ENCODE measurements at regions not wholly inside any gene's neighbourhood (a gene's known extent, or its start where the extent isn't known, plus 50 kb on each side); places are given as distances from the start of the nearest gene placed in this dataset.
A peak's percentile ranks its signal among the peaks of the same experiment; 100 is the strongest.

GRCh38 chrX:151796576-151796975 is 62.0 kb downstream of the CNGA2 start:
- Mint-ChIP-seq H3K4me3 (no peak overlapping the region), H3K9me3 (no peaks in the 10 kb centered on the region), H3K27ac (no peak overlapping the region), H3K27me3 (peaks cover 0 to 28% (median 8%) of the 10 kb centered on the region in 5 donors), H3K4me1 (no peaks in the 10 kb centered on the region), H3K36me3 (no peaks in the 10 kb centered on the region)
- DNase-seq (no peak), ATAC-seq (no peak)
- POLR2A ChIA-PET, result no interaction called here

DNA sequence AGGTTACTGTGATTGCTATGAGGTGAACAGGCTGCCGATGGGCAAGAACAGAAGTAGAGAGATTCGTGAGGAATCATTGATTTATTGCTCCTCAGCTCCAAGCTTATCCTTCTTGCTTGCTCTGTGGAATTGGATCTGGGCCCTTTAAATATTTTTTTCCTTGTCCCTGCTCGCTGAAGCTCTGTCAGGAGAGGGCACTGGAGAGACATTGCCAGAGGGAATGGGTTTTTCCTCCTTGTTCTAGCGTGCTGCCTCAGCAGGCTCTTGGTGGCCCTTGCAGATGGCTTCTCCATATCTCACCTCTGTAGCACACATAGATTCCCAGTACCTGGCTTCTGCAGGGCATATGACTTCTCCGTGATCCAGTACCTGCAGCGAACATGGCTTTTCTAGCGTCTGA is 67.4 kb downstream of the CNGA2 start:
- H3K27me3 Mint-ChIP-seq, result peaks cover 4 to 18% (median 8%) of the 10 kb centered on the region in 5 donors
- DNase-seq (no peak), ATAC-seq (no peak)
- no peak overlapping the region for H3K27ac Mint-ChIP-seq
- no peaks in the 10 kb centered on the region for H3K36me3 Mint-ChIP-seq
- POLR2A ChIA-PET, result interaction anchor here (0.5 kb wide), 1 partner anchor 669 kb away, joined by 3 read pairs; no protein-coding TSS in a partner anchor
- H3K4me3 Mint-ChIP-seq, result no peak overlapping the region
- H3K9me3 Mint-ChIP-seq, result peaks cover 0 to 2% (median 0%) of the 10 kb centered on the region in 9 donors
- H3K4me1 Mint-ChIP-seq, result no peaks in the 10 kb centered on the region

DNA sequence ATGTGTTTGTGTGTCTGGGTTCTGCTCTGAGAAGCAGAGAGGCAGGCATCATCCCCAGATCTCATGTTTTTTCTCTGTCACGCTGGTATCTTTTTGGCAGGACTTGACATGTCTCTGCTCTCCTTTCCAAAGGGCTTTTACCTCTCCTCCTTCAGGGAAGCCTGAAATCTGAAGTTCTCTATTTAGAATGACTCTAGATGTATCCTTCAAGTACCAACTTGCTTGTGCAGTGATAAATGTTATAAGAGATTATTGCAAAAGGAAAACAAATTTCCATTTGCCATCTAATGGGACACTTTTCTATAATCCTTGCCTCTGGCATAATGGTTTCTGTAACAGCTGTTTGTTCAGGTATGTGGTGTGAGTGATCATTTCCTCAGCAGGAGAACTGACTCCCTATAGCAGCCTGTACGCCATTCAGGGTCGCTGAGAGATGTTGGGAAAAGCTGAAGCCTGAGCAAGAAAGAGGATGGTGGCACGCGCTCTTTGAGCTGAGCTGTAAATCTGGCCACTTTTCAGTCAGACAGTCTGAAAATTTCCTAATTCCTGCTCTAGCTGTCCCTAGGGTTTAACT is 72.5 kb downstream of the CNGA2 start:
- Mint-ChIP-seq H3K36me3 (peaks cover 0 to 5% (median 0%) of the 10 kb centered on the region in 3 donors), H3K27me3 (peaks cover 0 to 8% (median 4%) of the 10 kb centered on the region in 5 donors), H3K9me3 (peaks cover 0 to 4% (median 0%) of the 10 kb centered on the region in 9 donors), H3K27ac (no peak overlapping the region), H3K4me1 (no peaks in the 10 kb centered on the region), H3K4me3 (no peak overlapping the region)
- POLR2A ChIA-PET, result no interaction called here
- no peak for DNase-seq
- ATAC-seq, result no peak

DNA sequence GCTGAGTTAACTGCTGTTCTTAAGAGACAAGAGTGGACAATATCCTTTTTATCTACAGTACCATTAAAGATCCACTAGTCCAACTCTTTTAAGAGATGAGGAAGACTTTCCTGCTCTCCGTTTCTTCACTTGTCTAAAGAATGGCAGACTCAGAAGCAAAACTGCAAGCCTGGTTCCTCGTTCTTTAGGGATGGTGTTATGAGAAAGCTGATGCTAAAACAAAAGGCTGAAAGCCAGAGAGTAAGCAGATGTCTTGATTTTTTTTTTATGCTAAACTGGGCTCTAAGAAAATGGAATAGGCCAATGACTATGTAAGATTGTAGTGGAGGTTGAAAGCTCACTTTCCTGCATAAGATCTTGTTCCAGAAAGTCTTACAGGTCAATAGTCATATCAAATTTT is 78.1 kb downstream of the CNGA2 start:
- H3K27ac Mint-ChIP-seq, result peak overlapping the region in 1 of 10 donors; percentile 44
- H3K27me3 Mint-ChIP-seq, result peaks cover 0 to 4% (median 0%) of the 10 kb centered on the region in 5 donors
- no peak overlapping the region for H3K4me3 Mint-ChIP-seq
- no peak for DNase-seq
- peaks cover 0 to 5% (median 0%) of the 10 kb centered on the region in 3 donors for H3K36me3 Mint-ChIP-seq
- H3K4me1 Mint-ChIP-seq, result no peaks in the 10 kb centered on the region
- POLR2A ChIA-PET, result no interaction called here
- H3K9me3 Mint-ChIP-seq, result peaks cover 0 to 4% (median 0%) of the 10 kb centered on the region in 9 donors
- no peak for ATAC-seq

DNA sequence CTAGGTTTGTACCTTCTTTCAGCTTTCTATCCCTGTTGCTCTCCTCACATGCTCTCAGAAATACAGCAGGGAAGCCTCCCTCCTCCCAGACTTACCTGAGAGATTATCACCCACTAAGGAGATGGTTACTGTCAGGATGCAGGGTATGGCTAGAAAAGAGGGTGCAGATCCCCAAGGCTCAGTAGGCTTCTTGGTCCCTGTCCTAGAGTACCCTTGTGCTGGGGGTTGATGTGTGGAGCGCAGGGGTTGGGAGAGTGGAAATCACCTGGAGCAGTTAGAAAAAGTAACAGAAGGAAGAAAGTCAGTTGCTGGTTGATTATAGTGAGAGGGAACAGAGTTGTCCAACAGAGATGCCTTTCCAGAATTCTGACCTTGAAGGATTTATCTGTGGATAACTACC is 80.2 kb downstream of the CNGA2 start:
- POLR2A ChIA-PET, result no interaction called here
- ATAC-seq, result no peak

GRCh38 chrX:151815398-151815797 is 80.9 kb downstream of the CNGA2 start:
- POLR2A ChIA-PET, result no interaction called here
- Mint-ChIP-seq H3K9me3 (peaks cover 0 to 3% (median 0%) of the 10 kb centered on the region in 9 donors), H3K36me3 (no peaks in the 10 kb centered on the region), H3K4me1 (no peaks in the 10 kb centered on the region), H3K27me3 (peaks cover 0 to 4% (median 0%) of the 10 kb centered on the region in 5 donors), H3K4me3 (no peak overlapping the region), H3K27ac (no peak overlapping the region)
- ATAC-seq (no peak), DNase-seq (no peak)

More for the DNA sequence above, 80.2 kb downstream of the CNGA2 start:
- Mint-ChIP-seq H3K36me3 (no peaks in the 10 kb centered on the region), H3K4me3 (no peak overlapping the region), H3K9me3 (peaks cover 0 to 3% (median 0%) of the 10 kb centered on the region in 9 donors), H3K27ac (no peak overlapping the region), H3K27me3 (peaks cover 0 to 4% (median 0%) of the 10 kb centered on the region in 5 donors), H3K4me1 (no peaks in the 10 kb centered on the region)
- DNase-seq, result no peak

- H3K27me3 Mint-ChIP-seq, result peaks cover 0 to 1% (median 0%) of the 10 kb centered on the region in 5 donors
- no peaks in the 10 kb centered on the region for H3K36me3 Mint-ChIP-seq
- H3K4me3 Mint-ChIP-seq, result no peak overlapping the region
- H3K27ac Mint-ChIP-seq, result no peak overlapping the region
- no peaks in the 10 kb centered on the region for H3K4me1 Mint-ChIP-seq
- DNase-seq (no peak), ATAC-seq (no peak)
- H3K9me3 Mint-ChIP-seq, result peaks cover 0 to 3% (median 0%) of the 10 kb centered on the region in 9 donors
- POLR2A ChIA-PET, result no interaction called here
These were observed 82.4 kb downstream of the CNGA2 start for GRCh38 chrX:151816934-151817333.

DNA sequence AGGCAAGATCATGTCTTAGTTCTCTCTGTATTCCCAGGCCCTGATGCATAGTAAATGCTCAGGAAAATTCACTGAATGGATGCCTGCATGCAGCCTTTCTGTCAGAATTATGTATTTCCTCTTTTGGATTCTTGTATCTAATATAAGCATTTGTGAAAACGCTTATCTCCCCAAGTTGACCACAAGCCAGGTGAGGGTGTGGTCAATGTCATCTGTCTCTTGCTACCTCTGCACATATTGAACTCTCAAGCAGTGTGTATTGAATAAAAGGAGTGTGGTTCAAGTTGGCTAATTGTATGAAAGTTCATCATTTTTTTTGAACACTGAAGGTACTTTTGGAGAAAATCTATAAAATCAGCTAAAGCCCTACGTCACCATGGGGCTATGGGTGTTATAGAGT is 84.3 kb downstream of the CNGA2 start:
- DNase-seq (no peak), ATAC-seq (no peak)
- no peak overlapping the region for H3K4me3 Mint-ChIP-seq
- no peaks in the 10 kb centered on the region for H3K27me3 Mint-ChIP-seq
- H3K27ac Mint-ChIP-seq, result no peak overlapping the region
- no peaks in the 10 kb centered on the region for H3K36me3 Mint-ChIP-seq
- POLR2A ChIA-PET, result no interaction called here
- H3K4me1 Mint-ChIP-seq, result no peaks in the 10 kb centered on the region
- H3K9me3 Mint-ChIP-seq, result no peaks in the 10 kb centered on the region

DNA sequence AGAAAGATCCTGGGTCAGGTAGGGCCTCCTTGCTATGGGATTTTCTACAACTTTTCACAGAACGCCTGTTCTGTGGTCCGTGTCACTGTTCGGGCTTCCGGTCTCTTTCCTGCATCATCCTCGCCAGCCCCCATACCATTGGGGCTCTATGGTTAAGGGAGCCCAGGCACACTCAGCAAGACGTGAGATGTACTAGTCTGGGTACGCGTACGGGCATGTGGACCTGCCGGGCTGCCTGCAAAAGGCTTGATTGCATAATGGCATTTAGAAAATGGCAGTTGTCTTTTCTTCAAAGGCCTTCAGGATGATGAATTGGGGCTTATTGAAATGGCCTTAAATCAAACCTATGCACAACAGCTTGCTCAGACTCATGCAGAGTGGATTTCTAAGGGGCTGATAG is 86.7 kb downstream of the CNGA2 start:
- Mint-ChIP-seq H3K27ac (no peak overlapping the region), H3K36me3 (no peaks in the 10 kb centered on the region), H3K4me1 (no peaks in the 10 kb centered on the region), H3K9me3 (no peaks in the 10 kb centered on the region), H3K4me3 (no peak overlapping the region), H3K27me3 (no peaks in the 10 kb centered on the region)
- POLR2A ChIA-PET, result no interaction called here
- DNase-seq (no peak), ATAC-seq (no peak)

GRCh38 chrX:151825007-151825406 is 87.7 kb upstream of the MAGEA4 start:
- Mint-ChIP-seq H3K27me3 (peaks cover 0 to 16% (median 3%) of the 10 kb centered on the region in 5 donors), H3K4me3 (no peak overlapping the region), H3K9me3 (peaks cover 0 to 4% (median 0%) of the 10 kb centered on the region in 9 donors), H3K4me1 (no peaks in the 10 kb centered on the region), H3K27ac (no peak overlapping the region), H3K36me3 (no peaks in the 10 kb centered on the region)
- DNase-seq, result no peak
- no peak for ATAC-seq
- POLR2A ChIA-PET, result no interaction called here

GRCh38 chrX:151825925-151826485 is 86.7 kb upstream of the MAGEA4 start:
- POLR2A ChIA-PET, result no interaction called here
- no peak overlapping the region for H3K4me3 Mint-ChIP-seq
- H3K36me3 Mint-ChIP-seq, result no peaks in the 10 kb centered on the region
- H3K27me3 Mint-ChIP-seq, result peaks cover 0 to 16% (median 3%) of the 10 kb centered on the region in 5 donors
- ATAC-seq, result no peak
- H3K4me1 Mint-ChIP-seq, result no peaks in the 10 kb centered on the region
- no peak overlapping the region for H3K27ac Mint-ChIP-seq
- no peak for DNase-seq
- peaks cover 0 to 4% (median 0%) of the 10 kb centered on the region in 9 donors for H3K9me3 Mint-ChIP-seq

- POLR2A ChIA-PET, result no interaction called here
- H3K4me3 Mint-ChIP-seq, result no peak overlapping the region
These were observed 84.1 kb upstream of the MAGEA4 start for GRCh38 chrX:151828439-151829080.

GRCh38 chrX:151830911-151831310 is 81.8 kb upstream of the MAGEA4 start:
- Mint-ChIP-seq H3K4me1 (no peaks in the 10 kb centered on the region), H3K36me3 (no peaks in the 10 kb centered on the region), H3K9me3 (peaks cover 0 to 4% (median 0%) of the 10 kb centered on the region in 9 donors), H3K4me3 (no peak overlapping the region), H3K27me3 (peaks cover 0 to 25% (median 9%) of the 10 kb centered on the region in 5 donors), H3K27ac (no peak overlapping the region)
- no peak for DNase-seq
- POLR2A ChIA-PET, result no interaction called here
- no peak for ATAC-seq

More at GRCh38 chrX:151828439-151829080, 84.1 kb upstream of the MAGEA4 start:
- Mint-ChIP-seq H3K4me1 (no peaks in the 10 kb centered on the region), H3K36me3 (no peaks in the 10 kb centered on the region), H3K9me3 (peaks cover 0 to 4% (median 0%) of the 10 kb centered on the region in 9 donors), H3K27me3 (peaks cover 0 to 25% (median 5%) of the 10 kb centered on the region in 5 donors), H3K27ac (no peak overlapping the region)
- ATAC-seq, result no peak
- DNase-seq, result no peak

Measured in naive thymus-derived CD8-positive, alpha-beta T cell (primary cell).